IMR-90 (cell line): ENCODE measurements at regions not wholly inside any gene's neighbourhood (a gene's known extent, or its start where the extent isn't known, plus 50 kb on each side); places are given as distances from the start of the nearest gene placed in this dataset.

Experiments used
- ATAC-seq: fragments of 200-7000 bp; cut with Tn5 transposase; 2 replicates; pipeline ENCODE4 v1.9.1; 2020; ENCODE audit warnings: low read depth, mild to moderate bottlenecking, moderate library complexity
- BruUV-seq: library from RNA; stranded (reverse); fragments of 400-500 nt; replicated peaks from 2 replicates; lab custom pipeline; 2021; lab: Mats Ljungman, UMichigan
- CTCF ChIA-PET: fragments of 300-600 bp; formaldehyde crosslinking; extraction: SDS; loops from one replicate; lab custom pipeline; 2021; ENCODE audit warnings: antibody characterized with exemption; lab: Yijun Ruan, JAX
- POLR2A ChIA-PET: fragments of 300-600 bp; sonication (Branson Sonifier 250); formaldehyde crosslinking; loops from one replicate; lab custom pipeline; 2022; ENCODE audit warnings: antibody characterized with exemption; ENCODE audit not compliant: unreplicated experiment; lab: Charles Lee
- DNase-seq: peaks from one replicate; pipeline ENCODE4 v3.0.0; 2013
- H2AFZ ChIP-seq: replicated peaks from 2 replicates; pipeline ENCODE3; 2013; ENCODE audit warnings: low read length, mild to moderate bottlenecking; ENCODE audit not compliant: poor library complexity
- H2AK5ac ChIP-seq: 2 replicates; pipeline ENCODE4 v1.6.1; 2013; ENCODE audit warnings: low read depth, low read length, inconsistent platforms
- H2AK9ac ChIP-seq: replicated peaks from 2 replicates; pipeline ENCODE3; 2013; ENCODE audit warnings: mild to moderate bottlenecking, low read depth, low read length, moderate library complexity; ENCODE audit not compliant: poor library complexity
- H2BK120ac ChIP-seq: 2 replicates; pipeline ENCODE4 v1.6.1; 2013; ENCODE audit warnings: low read depth, low read length, inconsistent platforms
- H2BK15ac ChIP-seq: 3 replicates; pipeline ENCODE4 v1.6.1; 2013; ENCODE audit warnings: low read depth, low read length, inconsistent platforms
- H2BK20ac ChIP-seq: 2 replicates; pipeline ENCODE4 v1.6.1; 2013; ENCODE audit warnings: low read depth, mild to moderate bottlenecking, inconsistent platforms, low read length, moderate library complexity
- H2BK5ac ChIP-seq: 2 replicates; pipeline ENCODE4 v1.6.1; 2013; ENCODE audit warnings: mild to moderate bottlenecking, low read depth, low read length, inconsistent platforms; ENCODE audit not compliant: poor library complexity, severe bottlenecking
- H3K14ac ChIP-seq: replicated peaks from 2 replicates; pipeline ENCODE4 v1.6.1; 2013; ENCODE audit warnings: low read depth, low read length, inconsistent platforms
- H3K18ac ChIP-seq: 2 replicates; pipeline ENCODE4 v1.6.1; 2013; ENCODE audit warnings: low read depth, low read length, control low read depth
- H3K23ac ChIP-seq: 2 replicates; pipeline ENCODE4 v1.6.1; 2013; ENCODE audit warnings: low read depth, low read length, inconsistent platforms
- H3K27ac ChIP-seq: 2 replicates; pipeline ENCODE4 v1.5.1; 2013; ENCODE audit warnings: mild to moderate bottlenecking, control low read depth, low read length; ENCODE audit not compliant: insufficient read depth
- H3K27me3 ChIP-seq: 2 replicates; pipeline ENCODE4 v1.6.1; 2013; ENCODE audit warnings: low read length; ENCODE audit not compliant: control insufficient read depth, insufficient read depth
- H3K36me3 ChIP-seq: 2 replicates; pipeline ENCODE4 v1.6.1; 2013; ENCODE audit warnings: low read length, mixed read lengths; ENCODE audit not compliant: control insufficient read depth, insufficient read depth
- H3K4ac ChIP-seq: 2 replicates; pipeline ENCODE4 v1.6.1; 2013; ENCODE audit warnings: low read depth, low read length, inconsistent platforms
- H3K4me1 ChIP-seq: 2 replicates; pipeline ENCODE4 v1.6.1; 2013; ENCODE audit warnings: low read length, mixed read lengths; ENCODE audit not compliant: control insufficient read depth, insufficient read depth
- H3K4me2 ChIP-seq: 2 replicates; pipeline ENCODE4 v1.6.1; 2013; ENCODE audit warnings: low read depth, mild to moderate bottlenecking, control low read depth, low read length, moderate library complexity
- H3K4me3 ChIP-seq: 2 replicates; pipeline ENCODE4 v1.5.1; 2013; ENCODE audit warnings: low read depth, mild to moderate bottlenecking, control low read depth, low read length, moderate library complexity; ENCODE audit not compliant: insufficient read depth
- H3K56ac ChIP-seq: 2 replicates; pipeline ENCODE4 v1.6.1; 2013; ENCODE audit warnings: low read length, inconsistent platforms; ENCODE audit not compliant: insufficient read depth; ENCODE audit errors: extremely low read depth
- H3K79me1 ChIP-seq, 2 experiments: 2 replicates each; pipeline ENCODE4 v1.6.1; 2013; ENCODE audit warnings: low read length in 2 of 2, inconsistent platforms in 1 of 2, low read depth in 1 of 2
- H3K9ac ChIP-seq: 2 replicates; pipeline ENCODE4 v1.6.1; 2013; ENCODE audit warnings: low read depth, low read length, control low read depth
- H3K9me1 ChIP-seq: 2 replicates; pipeline ENCODE4 v1.6.1; 2013; ENCODE audit warnings: low read length, inconsistent platforms; ENCODE audit not compliant: insufficient read depth
- H3K9me3 ChIP-seq: 2 replicates; pipeline ENCODE4 v1.6.1; 2013; ENCODE audit warnings: low read length; ENCODE audit not compliant: control insufficient read depth, insufficient read depth
- H4K20me1 ChIP-seq: 2 replicates; pipeline ENCODE4 v1.6.1; 2013; ENCODE audit warnings: low read length, inconsistent platforms; ENCODE audit not compliant: insufficient read depth
- H4K5ac ChIP-seq: 2 replicates; pipeline ENCODE4 v1.6.1; 2013; ENCODE audit warnings: mild to moderate bottlenecking, low read depth, low read length, control low read depth
- H4K8ac ChIP-seq, 2 experiments: 2 replicates each; pipeline ENCODE4 v1.6.1; 2013; ENCODE audit warnings: low read depth in 2 of 2, low read length in 2 of 2, control low read depth in 1 of 2, inconsistent platforms in 1 of 2
- H4K91ac ChIP-seq: 2 replicates; pipeline ENCODE4 v1.6.1; 2013; ENCODE audit warnings: low read depth, low read length, inconsistent platforms; ENCODE audit not compliant: insufficient read depth
- BHLHE40 ChIP-seq: fragments of 150-350 bp; IDR thresholded peaks from 2 replicates; pipeline ENCODE4 v1.6.1; 2016; ENCODE audit warnings: mild to moderate bottlenecking, low read depth, low read length
- CEBPB ChIP-seq: IDR thresholded peaks from 2 replicates; pipeline ENCODE4 v1.6.1; 2012; ENCODE audit warnings: low read depth, low read length, improper control_type of control experiment
- CHD1 ChIP-seq: IDR thresholded peaks from 2 replicates; pipeline ENCODE4 v1.6.1; 2012; ENCODE audit warnings: low read depth, low read length, improper control_type of control experiment
- ELK1 ChIP-seq: fragments of 150-350 bp; IDR thresholded peaks from 2 replicates; pipeline ENCODE4 v1.6.1; 2016; ENCODE audit warnings: low read depth, mild to moderate bottlenecking, low read length, moderate library complexity, borderline replicate concordance
- MAZ ChIP-seq: IDR thresholded peaks from 2 replicates; pipeline ENCODE4 v1.6.1; 2012; ENCODE audit warnings: low read depth, mild to moderate bottlenecking, low read length, improper control_type of control experiment, moderate library complexity, borderline replicate concordance
- POLR2A ChIP-seq: IDR thresholded peaks from 2 replicates; pipeline ENCODE4 v1.6.1; 2012; ENCODE audit warnings: mild to moderate bottlenecking, low read depth, low read length
- RAD21 ChIP-seq: IDR thresholded peaks from 2 replicates; pipeline ENCODE4 v1.6.1; 2012; ENCODE audit warnings: low read length, improper control_type of control experiment
- RCOR1 ChIP-seq: IDR thresholded peaks from 2 replicates; pipeline ENCODE4 v1.6.1; 2012; ENCODE audit warnings: mild to moderate bottlenecking, low read length, improper control_type of control experiment; ENCODE audit not compliant: insufficient replicate concordance
- RFX5 ChIP-seq: IDR thresholded peaks from 2 replicates; pipeline ENCODE4 v1.8.0; 2012; ENCODE audit warnings: low read depth, mild to moderate bottlenecking, low read length, moderate library complexity
- SMC3 ChIP-seq: fragments of 150-350 bp; IDR thresholded peaks from 2 replicates; pipeline ENCODE4 v1.6.1; 2016; ENCODE audit warnings: low read depth, mild to moderate bottlenecking, antibody characterized with exemption, low read length, moderate library complexity
- USF2 ChIP-seq: fragments of 150-350 bp; IDR thresholded peaks from 2 replicates; pipeline ENCODE4 v1.6.1; 2017; ENCODE audit warnings: mild to moderate bottlenecking, antibody characterized with exemption, low read length, low read depth
- WGBS, 2 experiments: methylation state at CpG; one replicate each; pipeline versions ENCODE4 v1.1.5 to v1.1.7; 2013; ENCODE audit warnings: missing lambda C conversion rate in 2 of 2; ENCODE audit not compliant: insufficient read length in 1 of 2; ENCODE audit errors: extremely low coverage in 2 of 2; 5-methylcytosine and 5-hydroxymethylcytosine counted together
- dilution Hi-C: fragments of 300-500 bp; cut with HindIII; formaldehyde crosslinking; loops from one replicate; pipeline ENCODE4 v1.14.3; 2018; ENCODE audit warnings: low sequenced_read_pairs; ENCODE audit not compliant: unreplicated experiment
- in situ Hi-C: fragments of 300-500 bp; cut with MboI; formaldehyde crosslinking; loops from 3 replicates; pipeline ENCODE4 v1.14.3; 2019; ENCODE audit warnings: low sequenced_read_pairs, inconsistent platforms, mixed read lengths
- intact Hi-C: fragments of 100-400 bp; cut with micrococcal nuclease; formaldehyde crosslinking; loops from 2 replicates; pipeline ENCODE4 v1.10.0; 2022
- TF ChIP-seq, protein P1 (sequence below): conservative IDR thresholded peaks from 2 replicates; pipeline ENCODE4 v1.5.1; 2012; ENCODE audit warnings: mild to moderate bottlenecking, low read depth, low read length, improper control_type of control experiment

- H4K20me1 ChIP-seq, result no peaks in the 10 kb centered on the region
- H3K9me1 ChIP-seq, result no peaks in the 10 kb centered on the region
- H3K36me3 ChIP-seq, result no peaks in the 10 kb centered on the region
- ChIA-PET POLR2A (no interaction called here), CTCF (interaction anchor here (0.6 to 0.7 kb wide), 2 partner anchors 204 to 1421 kb away, joined by 3 to 4 read pairs; no protein-coding TSS in a partner anchor)
- no TSS peak for BruUV-seq
- no peak overlapping the region for H4K91ac ChIP-seq
- no peak overlapping the region for H3K4ac ChIP-seq
- H2BK20ac ChIP-seq, result no peak overlapping the region
- H3K56ac ChIP-seq, result no peak overlapping the region
- H2BK5ac ChIP-seq, result no peak overlapping the region
- H4K5ac ChIP-seq, result no peak overlapping the region
- no peak overlapping the region for H2AK5ac ChIP-seq
- H3K9me3 ChIP-seq, result peaks cover 2% of the 10 kb centered on the region; the same call in 1 of the 2 replicates
- H3K4me1 ChIP-seq, result no peaks in the 10 kb centered on the region
- no peak for ATAC-seq
- WGBS, 2 experiments, result no CpG with 5 or more reads among the region's 3 CpGs
- no peak for DNase-seq
- no peaks in the 10 kb centered on the region for H3K27me3 ChIP-seq
- H3K4me3 ChIP-seq, result no peak overlapping the region
- H3K18ac ChIP-seq, result no peak overlapping the region
- no peaks in the 10 kb centered on the region for H3K79me1 ChIP-seq
- H3K9ac ChIP-seq, result no peak overlapping the region
- H3K27ac ChIP-seq, result no peak overlapping the region
- no peak overlapping the region for H3K14ac ChIP-seq
- H4K8ac ChIP-seq, result no peak overlapping the region
- no peak overlapping the region for H2BK120ac ChIP-seq
- H2AK9ac ChIP-seq, result no peak overlapping the region
- in situ Hi-C loops, result no loop called here
- H3K23ac ChIP-seq, result no peak overlapping the region
- dilution Hi-C loops, result no loop called here
- H2BK15ac ChIP-seq, result no peak overlapping the region
- no peak overlapping the region for H2AFZ ChIP-seq
- TF ChIP-seq RCOR1, result no peak
- no peak for TF ChIP-seq SMC3
- no peak for TF ChIP-seq ELK1
- no peak for TF ChIP-seq CEBPB
- TF ChIP-seq POLR2A, result no peak
- TF ChIP-seq USF2, result no peak
- no peak for TF ChIP-seq RAD21
- no peak for TF ChIP-seq CHD1
- no peak for TF ChIP-seq BHLHE40
- TF ChIP-seq RFX5, result no peak
- no peak for TF ChIP-seq MAZ
- TF ChIP-seq, protein P1, sequence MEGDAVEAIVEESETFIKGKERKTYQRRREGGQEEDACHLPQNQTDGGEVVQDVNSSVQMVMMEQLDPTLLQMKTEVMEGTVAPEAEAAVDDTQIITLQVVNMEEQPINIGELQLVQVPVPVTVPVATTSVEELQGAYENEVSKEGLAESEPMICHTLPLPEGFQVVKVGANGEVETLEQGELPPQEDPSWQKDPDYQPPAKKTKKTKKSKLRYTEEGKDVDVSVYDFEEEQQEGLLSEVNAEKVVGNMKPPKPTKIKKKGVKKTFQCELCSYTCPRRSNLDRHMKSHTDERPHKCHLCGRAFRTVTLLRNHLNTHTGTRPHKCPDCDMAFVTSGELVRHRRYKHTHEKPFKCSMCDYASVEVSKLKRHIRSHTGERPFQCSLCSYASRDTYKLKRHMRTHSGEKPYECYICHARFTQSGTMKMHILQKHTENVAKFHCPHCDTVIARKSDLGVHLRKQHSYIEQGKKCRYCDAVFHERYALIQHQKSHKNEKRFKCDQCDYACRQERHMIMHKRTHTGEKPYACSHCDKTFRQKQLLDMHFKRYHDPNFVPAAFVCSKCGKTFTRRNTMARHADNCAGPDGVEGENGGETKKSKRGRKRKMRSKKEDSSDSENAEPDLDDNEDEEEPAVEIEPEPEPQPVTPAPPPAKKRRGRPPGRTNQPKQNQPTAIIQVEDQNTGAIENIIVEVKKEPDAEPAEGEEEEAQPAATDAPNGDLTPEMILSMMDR, result no peak
- intact Hi-C loops, result no loop called here
- no peak overlapping the region for H3K4me2 ChIP-seq
These were observed 1139.1 kb upstream of the TMEM132C start for GRCh38 chr12:127127897-127128296.
